Ishikawa (cell line): ENCODE measurements at regions not wholly inside any gene's neighbourhood (a gene's known extent, or its start where the extent isn't known, plus 50 kb on each side); places are given as distances from the start of the nearest gene placed in this dataset.

Source experiments
- CREB1 ChIP-seq: IDR thresholded peaks from 2 replicates; pipeline ENCODE4 v1.6.1; 2012; ENCODE audit warnings: low read depth
- EGR1 ChIP-seq: IDR thresholded peaks from 2 replicates; pipeline ENCODE4 v1.6.1; 2012
- EP300 ChIP-seq: IDR thresholded peaks from 2 replicates; pipeline ENCODE4 v1.6.1; 2012; ENCODE audit warnings: borderline replicate concordance
- FOXM1 ChIP-seq: IDR thresholded peaks from 2 replicates; pipeline ENCODE4 v1.6.1; 2012; ENCODE audit warnings: low read depth, borderline replicate concordance
- NFIC ChIP-seq: IDR thresholded peaks from 2 replicates; pipeline ENCODE4 v1.6.1; 2012
- RAD21 ChIP-seq: IDR thresholded peaks from 2 replicates; pipeline ENCODE4 v1.6.1; 2012; ENCODE audit warnings: low read depth
- TAF1 ChIP-seq: IDR thresholded peaks from 2 replicates; pipeline ENCODE4 v1.6.1; 2012; ENCODE audit warnings: low read depth, mild to moderate bottlenecking
- TEAD4 ChIP-seq: IDR thresholded peaks from 2 replicates; pipeline ENCODE4 v1.6.1; 2012
- YY1 ChIP-seq: IDR thresholded peaks from 2 replicates; pipeline ENCODE4 v1.6.1; 2012; ENCODE audit warnings: low read depth
- ZBTB7A ChIP-seq: IDR thresholded peaks from 2 replicates; pipeline ENCODE4 v1.6.1; 2012; ENCODE audit warnings: low read depth
- TF ChIP-seq, protein P1 (sequence below): IDR thresholded peaks from 2 replicates; pipeline ENCODE4 v1.6.1; 2012; ENCODE audit warnings: low read depth, mild to moderate bottlenecking

- no peak for TF ChIP-seq YY1
- TF ChIP-seq NFIC: no peak
- TF ChIP-seq CREB1: no peak
- TF ChIP-seq RAD21: no peak
- TF ChIP-seq TAF1: no peak
- TF ChIP-seq TEAD4: no peak
- no peak for TF ChIP-seq EGR1
- TF ChIP-seq, protein P1, sequence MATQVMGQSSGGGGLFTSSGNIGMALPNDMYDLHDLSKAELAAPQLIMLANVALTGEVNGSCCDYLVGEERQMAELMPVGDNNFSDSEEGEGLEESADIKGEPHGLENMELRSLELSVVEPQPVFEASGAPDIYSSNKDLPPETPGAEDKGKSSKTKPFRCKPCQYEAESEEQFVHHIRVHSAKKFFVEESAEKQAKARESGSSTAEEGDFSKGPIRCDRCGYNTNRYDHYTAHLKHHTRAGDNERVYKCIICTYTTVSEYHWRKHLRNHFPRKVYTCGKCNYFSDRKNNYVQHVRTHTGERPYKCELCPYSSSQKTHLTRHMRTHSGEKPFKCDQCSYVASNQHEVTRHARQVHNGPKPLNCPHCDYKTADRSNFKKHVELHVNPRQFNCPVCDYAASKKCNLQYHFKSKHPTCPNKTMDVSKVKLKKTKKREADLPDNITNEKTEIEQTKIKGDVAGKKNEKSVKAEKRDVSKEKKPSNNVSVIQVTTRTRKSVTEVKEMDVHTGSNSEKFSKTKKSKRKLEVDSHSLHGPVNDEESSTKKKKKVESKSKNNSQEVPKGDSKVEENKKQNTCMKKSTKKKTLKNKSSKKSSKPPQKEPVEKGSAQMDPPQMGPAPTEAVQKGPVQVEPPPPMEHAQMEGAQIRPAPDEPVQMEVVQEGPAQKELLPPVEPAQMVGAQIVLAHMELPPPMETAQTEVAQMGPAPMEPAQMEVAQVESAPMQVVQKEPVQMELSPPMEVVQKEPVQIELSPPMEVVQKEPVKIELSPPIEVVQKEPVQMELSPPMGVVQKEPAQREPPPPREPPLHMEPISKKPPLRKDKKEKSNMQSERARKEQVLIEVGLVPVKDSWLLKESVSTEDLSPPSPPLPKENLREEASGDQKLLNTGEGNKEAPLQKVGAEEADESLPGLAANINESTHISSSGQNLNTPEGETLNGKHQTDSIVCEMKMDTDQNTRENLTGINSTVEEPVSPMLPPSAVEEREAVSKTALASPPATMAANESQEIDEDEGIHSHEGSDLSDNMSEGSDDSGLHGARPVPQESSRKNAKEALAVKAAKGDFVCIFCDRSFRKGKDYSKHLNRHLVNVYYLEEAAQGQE: no peak
- no peak for TF ChIP-seq FOXM1
- no peak for TF ChIP-seq ZBTB7A
- TF ChIP-seq EP300: no peak
Observed at GRCh38 chr11:128209138-128209435, 378.3 kb downstream of the ETS1 start.
